ENCODE measurements at regions not wholly inside any gene's neighbourhood (a gene's known extent, or its start where the extent isn't known, plus 50 kb on each side); places are given as distances from the start of the nearest gene placed in this dataset.

- no peaks in the 10 kb centered on the region for H3K23me2 ChIP-seq (ENCODE audit: low read depth, low read length)
- no peak overlapping the region for H3K4me2 ChIP-seq (ENCODE audit: insufficient read depth in 1 of 2, low read depth in 2 of 2, low read length in 2 of 2)
- no peak overlapping the region; the same call in 1 of the 2 replicates for H2AFZ ChIP-seq (ENCODE audit: low read length)
- no peak overlapping the region for H3K23ac ChIP-seq (ENCODE audit: insufficient read length)
- H3K9ac ChIP-seq (replicated peaks in 1 of 4; ENCODE audit: extremely low read depth in 1 of 4, low read depth in 3 of 4, low read length in 3 of 4) = no peak overlapping the region
- H3K36me3 ChIP-seq (ENCODE audit: control insufficient read depth in 2 of 4, insufficient read depth in 4 of 4, low read length in 3 of 4) = no peaks in the 10 kb centered on the region
- no peak overlapping the region for H3K56ac ChIP-seq (replicated peaks; ENCODE audit: insufficient read length, low read depth, low read length)
- no peak overlapping the region for H3K4me3 ChIP-seq (ENCODE audit: extremely low read depth in 1 of 4, insufficient read depth in 2 of 4, low read depth in 3 of 4, low read length in 4 of 4)
- DNase-seq (ENCODE audit: low read depth in 1 of 2, low spot score in 2 of 2) (no peak), FAIRE-seq (no peak)
- peak overlapping the region; percentile 33; the same call in 1 of the 2 replicates for H2BK12ac ChIP-seq (ENCODE audit: low read depth, low read length)
- H3K9me3 ChIP-seq (ENCODE audit: insufficient read depth in 2 of 2, low read depth in 1 of 2, low read length in 1 of 2) = no peaks in the 10 kb centered on the region
- H2BK15ac ChIP-seq (ENCODE audit: low read length) = no peak overlapping the region
- H3K79me1 ChIP-seq (ENCODE audit: low read depth, low read length) = no peaks in the 10 kb centered on the region
- no peak overlapping the region for H3K4ac ChIP-seq (replicated peaks; ENCODE audit: insufficient read length, low read depth, low read length)
- WGBS, 2 experiments (ENCODE audit: extremely low coverage in 1 of 2, insufficient coverage in 1 of 2, insufficient read length in 1 of 2, insufficient replicate concordance in 2 of 2, low coverage in 1 of 2, low lambda C conversion rate in 2 of 2, missing lambda C conversion rate in 1 of 2) = 89% methylated on average over 7 of the region's 7 CpGs; no CpG with 5 or more reads in 1 of the 2 experiments
- no peaks in the 10 kb centered on the region; a peak in 1 of 7 replicates for H3K27me3 ChIP-seq (replicated peaks in 1 of 4; ENCODE audit: control insufficient read depth in 3 of 4, extremely low read depth in 1 of 4, insufficient read depth in 3 of 4, low read length in 3 of 4)
- H3K18ac ChIP-seq (ENCODE audit: extremely low read depth, low read length) = no peak overlapping the region
- H3K79me2 ChIP-seq (ENCODE audit: control insufficient read depth in 1 of 2, insufficient read depth in 2 of 2, low read length in 2 of 2) = no peaks in the 10 kb centered on the region
- H3K27ac ChIP-seq (ENCODE audit: low read depth, low read length) = no peak overlapping the region
- no peak overlapping the region for H2BK20ac ChIP-seq (ENCODE audit: low read length)
- H2BK5ac ChIP-seq (ENCODE audit: low read depth, low read length) = no peak overlapping the region
- H3K4me1 ChIP-seq (replicated peaks in 1 of 4; ENCODE audit: control insufficient read depth in 3 of 4, insufficient read depth in 4 of 4, low read length in 3 of 4) = peaks cover 0 to 3% (median 0%) of the 10 kb centered on the region in 4 experiments; a peak in 2 of 7 replicates
- no peaks in the 10 kb centered on the region for H4K20me1 ChIP-seq (replicated peaks in 1 of 2; ENCODE audit: control insufficient read depth in 1 of 2, insufficient read depth in 2 of 2, low read length in 2 of 2)
- peak overlapping the region; percentile 19 for H4K91ac ChIP-seq (replicated peaks; ENCODE audit: insufficient read length, low read length)
- H3K14ac ChIP-seq (ENCODE audit: insufficient read length) = no peak overlapping the region
- no peak overlapping the region for H4K5ac ChIP-seq (ENCODE audit: insufficient read length, low read depth, low read length)
- no peak overlapping the region for H2AK5ac ChIP-seq (ENCODE audit: low read depth, low read length)
- POLR2A ChIA-PET (ENCODE audit: partially characterized antibody) = interaction anchor here (0.7 to 1.0 kb wide), 2 partner anchors 12 to 451 kb away, joined by 3 to 4 read pairs; no protein-coding TSS in a partner anchor
- H2BK120ac ChIP-seq (replicated peaks; ENCODE audit: low read depth, low read length) = no peak overlapping the region
- no peak overlapping the region for H4K8ac ChIP-seq (ENCODE audit: extremely low read depth, insufficient read depth, low read length)
- TF ChIP-seq GABPA (IDR thresholded peaks at IDR 0.05; ENCODE audit: borderline replicate concordance, insufficient read depth, low read length) (no peak), PHF8 (conservative IDR thresholded peaks at IDR 0.05; ENCODE audit: low read depth, low read length) (no peak), SUZ12 (IDR thresholded peaks at IDR 0.05; ENCODE audit: low read length) (no peak), KDM1A (IDR thresholded peaks at IDR 0.05; ENCODE audit: borderline replicate concordance, low read length) (no peak), NRF1 (IDR thresholded peaks at IDR 0.05; ENCODE audit: low read depth, low read length) (no peak), SP2 (IDR thresholded peaks at IDR 0.05; ENCODE audit: low read length) (no peak)
- CTCF ChIA-PET (ENCODE audit: partially characterized antibody) = interaction anchor here (0.7 to 8.2 kb wide), 6 partner anchors 11 to 93 kb away, joined by 3 to 92 read pairs (median 4); no protein-coding TSS in a partner anchor
Measured at GRCh38 chr10:123569436-123570035, 96.6 kb upstream of the GPR26 start.

Data from H1 (cell line).